ENCODE measurements at regions not wholly inside any gene's neighbourhood (a gene's known extent, or its start where the extent isn't known, plus 50 kb on each side); places are given as distances from the start of the nearest gene placed in this dataset.

GRCh38 chr10:58982470-58983239 is 193.8 kb upstream of the PHYHIPL start:
- no peak for TF ChIP-seq CTCF (IDR thresholded peaks at IDR 0.05; ENCODE audit: low read depth, low read length)
- TF ChIP-seq EZH2phosphoT487 (IDR thresholded peaks at IDR 0.05; ENCODE audit: low read depth) = no peak

Data from OCI-LY3 (cell line).